HEK293 (cell line): ENCODE measurements at regions not wholly inside any gene's neighbourhood (a gene's known extent, or its start where the extent isn't known, plus 50 kb on each side); places are given as distances from the start of the nearest gene placed in this dataset.

ENCODE experiments used
- CTCF ChIP-seq: fragments of 450-650 bp; formaldehyde crosslinking; IDR thresholded peaks from 2 replicates; pipeline ENCODE4 v1.5.1; 2016; ENCODE audit warnings: missing biosample characterization, missing genetic modification characterization
- MYNN ChIP-seq: fragments of 450-650 bp; formaldehyde crosslinking; IDR thresholded peaks from 2 replicates; pipeline ENCODE4 v1.5.1; 2016; ENCODE audit warnings: missing biosample characterization, missing genetic modification characterization, borderline replicate concordance
- REPIN1 ChIP-seq: fragments of 450-650 bp; formaldehyde crosslinking; IDR thresholded peaks from 2 replicates; pipeline ENCODE4 v1.5.1; 2017; ENCODE audit warnings: missing biosample characterization, missing genetic modification characterization, low read depth
- SALL2 ChIP-seq: fragments of 450-650 bp; formaldehyde crosslinking; IDR thresholded peaks from 2 replicates; pipeline ENCODE4 v1.5.0; 2017; ENCODE audit warnings: missing biosample characterization, mild to moderate bottlenecking, missing genetic modification characterization, borderline replicate concordance
- YY2 ChIP-seq: fragments of 450-650 bp; formaldehyde crosslinking; IDR thresholded peaks from 2 replicates; pipeline ENCODE4 v1.5.1; 2016; ENCODE audit warnings: missing biosample characterization, missing genetic modification characterization
- ZNF16 ChIP-seq: fragments of 450-650 bp; formaldehyde crosslinking; IDR thresholded peaks from 2 replicates; pipeline ENCODE4 v1.5.1; 2016; ENCODE audit warnings: low read depth, missing biosample characterization, missing genetic modification characterization
- ZNF274 ChIP-seq, 2 experiments: fragments of 200-500 bp in 1 of 2; fragments of 450-650 bp in 1 of 2; sonication (Bioruptor generic) in 1 of 2; formaldehyde crosslinking in 1 of 2; IDR thresholded peaks; 2 replicates each; pipeline versions ENCODE4 v1.5.1 to v1.6.1; 2014 to 2016; ENCODE audit warnings: borderline replicate concordance in 1 of 2, inconsistent platforms in 1 of 2, low read length in 1 of 2, missing biosample characterization in 1 of 2, missing genetic modification characterization in 1 of 2
- ZNF561 ChIP-seq: fragments of 450-650 bp; IDR thresholded peaks from 2 replicates; pipeline ENCODE4 v1.5.1; 2018; ENCODE audit warnings: missing biosample characterization, missing genetic modification characterization, borderline replicate concordance
- ZNF785 ChIP-seq: fragments of 450-650 bp; formaldehyde crosslinking; IDR thresholded peaks from 2 replicates; pipeline ENCODE4 v1.5.1; 2016; ENCODE audit warnings: missing biosample characterization, missing genetic modification characterization
- ZXDB ChIP-seq: fragments of 450-650 bp; formaldehyde crosslinking; IDR thresholded peaks from 2 replicates; pipeline ENCODE4 v1.5.1; 2016; ENCODE audit warnings: missing biosample characterization, missing genetic modification characterization
- TF ChIP-seq, protein P1 (sequence below): fragments of 450-650 bp; formaldehyde crosslinking; IDR thresholded peaks from 2 replicates; pipeline ENCODE4 v1.5.1; 2016; ENCODE audit warnings: missing biosample characterization, missing genetic modification characterization
- TF ChIP-seq, protein P2 (sequence below): fragments of 450-650 bp; formaldehyde crosslinking; IDR thresholded peaks from 2 replicates; pipeline ENCODE4 v1.5.1; 2016; ENCODE audit warnings: missing biosample characterization, missing genetic modification characterization

GRCh38 chr6:76790881-76791280 is 672.4 kb downstream of the HTR1B start:
- no peak for TF ChIP-seq ZNF785 (tag by site-specific recombination)
- TF ChIP-seq MYNN (tag by site-specific recombination): no peak
- no peak for TF ChIP-seq SALL2 (tag by site-specific recombination)
- no peak for TF ChIP-seq CTCF
- TF ChIP-seq, protein P1, sequence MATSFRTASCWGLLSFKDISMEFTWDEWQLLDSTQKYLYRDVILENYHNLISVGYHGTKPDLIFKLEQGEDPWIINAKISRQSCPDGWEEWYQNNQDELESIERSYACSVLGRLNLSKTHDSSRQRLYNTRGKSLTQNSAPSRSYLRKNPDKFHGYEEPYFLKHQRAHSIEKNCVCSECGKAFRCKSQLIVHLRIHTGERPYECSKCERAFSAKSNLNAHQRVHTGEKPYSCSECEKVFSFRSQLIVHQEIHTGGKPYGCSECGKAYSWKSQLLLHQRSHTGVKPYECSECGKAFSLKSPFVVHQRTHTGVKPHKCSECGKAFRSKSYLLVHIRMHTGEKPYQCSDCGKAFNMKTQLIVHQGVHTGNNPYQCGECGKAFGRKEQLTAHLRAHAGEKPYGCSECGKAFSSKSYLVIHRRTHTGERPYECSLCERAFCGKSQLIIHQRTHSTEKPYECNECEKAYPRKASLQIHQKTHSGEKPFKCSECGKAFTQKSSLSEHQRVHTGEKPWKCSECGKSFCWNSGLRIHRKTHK (tag by site-specific recombination): no peak
- no peak for TF ChIP-seq ZNF274 (IDR thresholded peaks at IDR 0.05; ENCODE audit: low read length)
- TF ChIP-seq ZNF274 (tag by site-specific recombination; IDR thresholded peaks at IDR 0.05; ENCODE audit: borderline replicate concordance): no peak
- no peak for TF ChIP-seq YY2 (tag by site-specific recombination)
- TF ChIP-seq ZNF16 (tag by site-specific recombination): no peak
- no peak for TF ChIP-seq ZXDB (tag by site-specific recombination)
- TF ChIP-seq ZNF561 (tag by site-specific recombination): no peak
- TF ChIP-seq, protein P2, sequence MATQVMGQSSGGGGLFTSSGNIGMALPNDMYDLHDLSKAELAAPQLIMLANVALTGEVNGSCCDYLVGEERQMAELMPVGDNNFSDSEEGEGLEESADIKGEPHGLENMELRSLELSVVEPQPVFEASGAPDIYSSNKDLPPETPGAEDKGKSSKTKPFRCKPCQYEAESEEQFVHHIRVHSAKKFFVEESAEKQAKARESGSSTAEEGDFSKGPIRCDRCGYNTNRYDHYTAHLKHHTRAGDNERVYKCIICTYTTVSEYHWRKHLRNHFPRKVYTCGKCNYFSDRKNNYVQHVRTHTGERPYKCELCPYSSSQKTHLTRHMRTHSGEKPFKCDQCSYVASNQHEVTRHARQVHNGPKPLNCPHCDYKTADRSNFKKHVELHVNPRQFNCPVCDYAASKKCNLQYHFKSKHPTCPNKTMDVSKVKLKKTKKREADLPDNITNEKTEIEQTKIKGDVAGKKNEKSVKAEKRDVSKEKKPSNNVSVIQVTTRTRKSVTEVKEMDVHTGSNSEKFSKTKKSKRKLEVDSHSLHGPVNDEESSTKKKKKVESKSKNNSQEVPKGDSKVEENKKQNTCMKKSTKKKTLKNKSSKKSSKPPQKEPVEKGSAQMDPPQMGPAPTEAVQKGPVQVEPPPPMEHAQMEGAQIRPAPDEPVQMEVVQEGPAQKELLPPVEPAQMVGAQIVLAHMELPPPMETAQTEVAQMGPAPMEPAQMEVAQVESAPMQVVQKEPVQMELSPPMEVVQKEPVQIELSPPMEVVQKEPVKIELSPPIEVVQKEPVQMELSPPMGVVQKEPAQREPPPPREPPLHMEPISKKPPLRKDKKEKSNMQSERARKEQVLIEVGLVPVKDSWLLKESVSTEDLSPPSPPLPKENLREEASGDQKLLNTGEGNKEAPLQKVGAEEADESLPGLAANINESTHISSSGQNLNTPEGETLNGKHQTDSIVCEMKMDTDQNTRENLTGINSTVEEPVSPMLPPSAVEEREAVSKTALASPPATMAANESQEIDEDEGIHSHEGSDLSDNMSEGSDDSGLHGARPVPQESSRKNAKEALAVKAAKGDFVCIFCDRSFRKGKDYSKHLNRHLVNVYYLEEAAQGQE: no peak
- no peak for TF ChIP-seq REPIN1 (tag by site-specific recombination)
